NCI-H1930 (cell line): ENCODE measurements at regions not wholly inside any gene's neighbourhood (a gene's known extent, or its start where the extent isn't known, plus 50 kb on each side); places are given as distances from the start of the nearest gene placed in this dataset.

Experiments used
- DNase-seq, 2 experiments: peaks; one replicate each; lab custom pipeline; 2025; lab: John Stamatoyannopoulos, UW

- DNase-seq, result no peak
These were observed 1101.7 kb upstream of the GHITM start for GRCh38 chr10:83037653-83038052.

- DNase-seq, result no peak
These were observed 1100.7 kb upstream of the GHITM start for GRCh38 chr10:83038631-83039030.

GRCh38 chr10:83045731-83046130 is 1093.6 kb upstream of the GHITM start:
- DNase-seq, result no peak

GRCh38 chr10:83050815-83051214 is 1088.5 kb upstream of the GHITM start:
- DNase-seq, result no peak

- DNase-seq, result no peak
These were observed 1076.4 kb upstream of the GHITM start for GRCh38 chr10:83062871-83063270.

- no peak for DNase-seq
These were observed 1065.8 kb upstream of the GHITM start for GRCh38 chr10:83073472-83073871.

GRCh38 chr10:83075016-83075814 is 1064.1 kb upstream of the GHITM start:
- no peak for DNase-seq

- DNase-seq, result no peak
These were observed 1063.4 kb upstream of the GHITM start for GRCh38 chr10:83075815-83076355.

- DNase-seq, result no peak
These were observed 1062.9 kb upstream of the GHITM start for GRCh38 chr10:83076443-83076842.

GRCh38 chr10:83078160-83078559 is 1061.1 kb upstream of the GHITM start:
- no peak for DNase-seq

- DNase-seq, result no peak
These were observed 1060.7 kb upstream of the GHITM start for GRCh38 chr10:83078645-83079044.

- no peak for DNase-seq
These were observed 1055.5 kb upstream of the GHITM start for GRCh38 chr10:83083831-83084230.

GRCh38 chr10:83089335-83089734 is 1050.0 kb upstream of the GHITM start:
- no peak for DNase-seq

- no peak for DNase-seq
These were observed 1034.7 kb upstream of the GHITM start for GRCh38 chr10:83104616-83105015.

GRCh38 chr10:83108565-83109333 is 1030.6 kb upstream of the GHITM start:
- DNase-seq, result no peak

GRCh38 chr10:83119346-83119745 is 1020.0 kb upstream of the GHITM start:
- no peak for DNase-seq

- DNase-seq, result no peak
These were observed 1017.0 kb upstream of the GHITM start for GRCh38 chr10:83122336-83122735.

- DNase-seq, result no peak
These were observed 1011.2 kb upstream of the GHITM start for GRCh38 chr10:83127942-83128575.

- DNase-seq, result no peak
These were observed 998.5 kb upstream of the GHITM start for GRCh38 chr10:83140811-83141210.

GRCh38 chr10:83142074-83142563 is 997.2 kb upstream of the GHITM start:
- DNase-seq, result no peak

- DNase-seq, result no peak
These were observed 994.8 kb upstream of the GHITM start for GRCh38 chr10:83144461-83144860.

GRCh38 chr10:83153714-83154113 is 985.6 kb upstream of the GHITM start:
- DNase-seq, result no peak
